Loucy (cell line): ENCODE measurements at regions not wholly inside any gene's neighbourhood (a gene's known extent, or its start where the extent isn't known, plus 50 kb on each side); places are given as distances from the start of the nearest gene placed in this dataset.

Experiments
- H2AFZ ChIP-seq: fragments of 200-600 bp; sonication (generic); 2 replicates; pipeline ENCODE4 v1.6.0; 2016; ENCODE audit warnings: antibody characterized with exemption, mild to moderate bottlenecking, low read length, moderate library complexity
- H3F3A ChIP-seq: fragments of 200-600 bp; 2 replicates; pipeline ENCODE4 v1.6.0; 2016; ENCODE audit warnings: antibody characterized with exemption, low read depth, mild to moderate bottlenecking
- H3K27me3 ChIP-seq: fragments of 200-600 bp; sonication (generic); 2 replicates; pipeline ENCODE4 v1.6.1; 2014; ENCODE audit warnings: low read length, mild to moderate bottlenecking; ENCODE audit not compliant: insufficient read depth, poor library complexity, severe bottlenecking
- H3K36me3 ChIP-seq: fragments of 200-600 bp; sonication (generic); 2 replicates; pipeline ENCODE4 v1.6.1; 2016; ENCODE audit warnings: low read length; ENCODE audit not compliant: insufficient read depth
- H3K4me1 ChIP-seq: fragments of 200-600 bp; sonication (generic); 2 replicates; pipeline ENCODE4 v1.5.1; 2014; ENCODE audit warnings: low read length, mild to moderate bottlenecking; ENCODE audit not compliant: insufficient read depth, poor library complexity, severe bottlenecking
- H3K4me2 ChIP-seq: fragments of 200-600 bp; sonication (generic); 2 replicates; pipeline ENCODE4 v1.6.0; 2014; ENCODE audit warnings: antibody characterized with exemption, low read length, low read depth, mild to moderate bottlenecking; ENCODE audit not compliant: poor library complexity, severe bottlenecking
- H3K4me3 ChIP-seq: fragments of 200-600 bp; sonication (generic); 2 replicates; pipeline ENCODE4 v1.5.1; 2014; ENCODE audit warnings: low read length, mild to moderate bottlenecking, mixed read lengths; ENCODE audit not compliant: poor library complexity, severe bottlenecking
- H3K79me2 ChIP-seq: fragments of 200-600 bp; sonication (generic); 2 replicates; pipeline ENCODE4 v1.6.1; 2014; ENCODE audit warnings: low read length; ENCODE audit not compliant: insufficient read depth
- H3K9ac ChIP-seq: fragments of 200-600 bp; sonication (generic); 2 replicates; pipeline ENCODE4 v1.6.0; 2014; ENCODE audit warnings: mild to moderate bottlenecking, low read depth, low read length, moderate library complexity; ENCODE audit not compliant: poor library complexity, severe bottlenecking
- H3K9me2 ChIP-seq: fragments of 200-600 bp; sonication (generic); replicated peaks from 2 replicates; pipeline ENCODE4 v1.6.1; 2016; ENCODE audit warnings: low read depth, low read length, mixed read lengths
- H3K9me3 ChIP-seq: fragments of 200-600 bp; sonication (generic); 2 replicates; pipeline ENCODE4 v1.6.1; 2014; ENCODE audit warnings: mild to moderate bottlenecking, antibody characterized with exemption, low read length, low read depth; ENCODE audit not compliant: insufficient read depth
- H4K20me1 ChIP-seq: fragments of 200-600 bp; sonication (generic); 2 replicates; pipeline ENCODE4 v1.6.0; 2014; ENCODE audit warnings: antibody characterized with exemption, low read length, mild to moderate bottlenecking; ENCODE audit not compliant: insufficient read depth, poor library complexity, severe bottlenecking
- EZH2phosphoT487 ChIP-seq: fragments of 200-600 bp; IDR thresholded peaks from 2 replicates; pipeline ENCODE4 v1.6.1; 2018; ENCODE audit warnings: antibody characterized with exemption, mild to moderate bottlenecking, moderate library complexity, borderline replicate concordance
- TF ChIP-seq, protein P1 (sequence below): fragments of 200-600 bp; sonication (generic); conservative IDR thresholded peaks from 2 replicates; pipeline ENCODE4 v1.5.1; 2014; ENCODE audit warnings: mild to moderate bottlenecking, antibody characterized with exemption, low read length

DNA sequence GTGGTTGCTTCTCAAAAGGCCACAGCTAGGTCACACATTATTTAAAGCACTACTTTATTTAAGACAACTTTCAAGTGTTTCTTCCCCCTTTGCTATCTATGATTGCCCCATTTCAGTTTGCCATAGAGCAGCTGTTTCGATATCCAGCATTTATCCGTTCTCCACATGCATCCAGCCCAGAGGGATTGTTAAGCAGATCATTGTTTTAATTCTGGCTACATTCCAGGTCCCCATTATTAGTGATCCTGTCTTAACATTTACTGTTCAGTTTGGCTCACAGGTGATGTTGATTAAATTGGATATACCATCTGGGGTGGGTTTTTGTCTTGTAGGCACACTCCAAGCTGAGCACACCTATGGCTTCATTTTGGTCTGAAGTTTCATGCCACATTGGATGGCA lies 638.7 kb downstream of the ZEB2 start:
- no peaks in the 10 kb centered on the region for H3F3A ChIP-seq
- H3K9ac ChIP-seq, result no peak overlapping the region
- no peaks in the 10 kb centered on the region for H4K20me1 ChIP-seq
- no peaks in the 10 kb centered on the region for H3K79me2 ChIP-seq
- H3K4me1 ChIP-seq, result no peaks in the 10 kb centered on the region
- no peaks in the 10 kb centered on the region for H3K9me3 ChIP-seq
- no peak overlapping the region for H2AFZ ChIP-seq
- no peak overlapping the region for H3K4me3 ChIP-seq
- H3K9me2 ChIP-seq, result no peaks in the 10 kb centered on the region
- TF ChIP-seq EZH2phosphoT487, result no peak
- TF ChIP-seq, protein P1, sequence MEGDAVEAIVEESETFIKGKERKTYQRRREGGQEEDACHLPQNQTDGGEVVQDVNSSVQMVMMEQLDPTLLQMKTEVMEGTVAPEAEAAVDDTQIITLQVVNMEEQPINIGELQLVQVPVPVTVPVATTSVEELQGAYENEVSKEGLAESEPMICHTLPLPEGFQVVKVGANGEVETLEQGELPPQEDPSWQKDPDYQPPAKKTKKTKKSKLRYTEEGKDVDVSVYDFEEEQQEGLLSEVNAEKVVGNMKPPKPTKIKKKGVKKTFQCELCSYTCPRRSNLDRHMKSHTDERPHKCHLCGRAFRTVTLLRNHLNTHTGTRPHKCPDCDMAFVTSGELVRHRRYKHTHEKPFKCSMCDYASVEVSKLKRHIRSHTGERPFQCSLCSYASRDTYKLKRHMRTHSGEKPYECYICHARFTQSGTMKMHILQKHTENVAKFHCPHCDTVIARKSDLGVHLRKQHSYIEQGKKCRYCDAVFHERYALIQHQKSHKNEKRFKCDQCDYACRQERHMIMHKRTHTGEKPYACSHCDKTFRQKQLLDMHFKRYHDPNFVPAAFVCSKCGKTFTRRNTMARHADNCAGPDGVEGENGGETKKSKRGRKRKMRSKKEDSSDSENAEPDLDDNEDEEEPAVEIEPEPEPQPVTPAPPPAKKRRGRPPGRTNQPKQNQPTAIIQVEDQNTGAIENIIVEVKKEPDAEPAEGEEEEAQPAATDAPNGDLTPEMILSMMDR, result no peak
- no peaks in the 10 kb centered on the region for H3K27me3 ChIP-seq
- no peak overlapping the region for H3K4me2 ChIP-seq
- no peaks in the 10 kb centered on the region for H3K36me3 ChIP-seq

DNA sequence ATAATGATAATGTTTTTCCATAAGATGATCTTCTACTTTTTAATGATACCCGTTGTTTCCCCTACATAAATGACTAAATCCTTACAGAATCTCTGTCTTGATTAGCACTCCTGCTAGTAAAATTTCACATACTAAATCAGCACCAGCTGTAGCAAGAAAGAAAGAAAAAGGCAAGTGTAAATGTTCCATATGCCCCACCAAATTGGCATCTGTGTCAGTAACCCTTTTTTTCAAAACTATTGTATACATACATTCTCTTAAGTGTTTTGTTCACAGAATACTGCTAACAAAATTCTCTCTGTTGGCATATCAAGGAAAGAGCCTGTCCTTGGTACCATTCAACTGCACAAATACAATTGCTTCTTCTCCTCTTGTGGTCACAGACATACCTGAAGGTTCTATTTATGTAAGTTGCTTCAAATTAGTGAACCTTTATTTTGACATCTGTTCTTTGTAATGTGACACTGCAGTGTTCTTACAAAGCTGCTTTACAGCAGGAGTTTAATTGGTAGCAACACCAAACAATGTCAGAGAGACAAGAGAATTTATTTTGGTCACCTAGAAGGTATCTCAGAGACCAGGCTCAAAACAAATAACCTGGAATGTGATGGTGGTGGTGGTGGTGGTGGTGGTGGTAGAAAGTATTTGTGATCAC lies 641.9 kb downstream of the ZEB2 start:
- Histone ChIP-seq H3K4me3 (no peak overlapping the region), H3K9me2 (no peaks in the 10 kb centered on the region), H3K4me2 (no peak overlapping the region), H3K4me1 (no peaks in the 10 kb centered on the region), H3K27me3 (no peaks in the 10 kb centered on the region), H4K20me1 (no peaks in the 10 kb centered on the region), H3K36me3 (no peaks in the 10 kb centered on the region), H3K9ac (no peak overlapping the region), H3K9me3 (no peaks in the 10 kb centered on the region), H3K79me2 (no peaks in the 10 kb centered on the region), H3F3A (no peaks in the 10 kb centered on the region), H2AFZ (no peak overlapping the region)
- TF ChIP-seq EZH2phosphoT487, result no peak
- TF ChIP-seq, protein P1, result no peak

DNA sequence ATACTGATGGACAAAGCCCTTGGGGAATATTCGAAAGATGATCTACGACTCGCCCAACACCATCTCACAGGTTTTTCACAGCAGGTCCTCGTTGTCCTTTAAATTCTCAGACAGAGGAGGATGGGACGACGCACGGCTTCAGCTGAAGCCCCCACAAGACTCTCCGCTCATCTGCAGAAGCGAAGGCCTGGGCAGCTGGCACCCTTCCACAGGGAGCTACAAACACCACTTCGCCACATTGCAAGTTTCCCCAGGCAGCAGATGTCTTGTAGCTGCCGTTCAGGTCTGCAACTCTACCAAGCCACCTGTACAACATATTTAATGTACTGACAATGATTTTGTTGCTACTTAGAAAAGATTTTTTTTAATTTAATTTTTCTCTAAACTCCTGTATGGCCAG lies 642.9 kb downstream of the ZEB2 start:
- H3K4me3 ChIP-seq, result no peak overlapping the region
- H3K9ac ChIP-seq, result no peak overlapping the region
- TF ChIP-seq, protein P1, result no peak
- TF ChIP-seq EZH2phosphoT487, result no peak
- H3F3A ChIP-seq, result no peaks in the 10 kb centered on the region
- H2AFZ ChIP-seq, result no peak overlapping the region
- H4K20me1 ChIP-seq, result no peaks in the 10 kb centered on the region
- H3K36me3 ChIP-seq, result no peaks in the 10 kb centered on the region
- H3K79me2 ChIP-seq, result no peaks in the 10 kb centered on the region
- H3K27me3 ChIP-seq, result no peaks in the 10 kb centered on the region
- no peaks in the 10 kb centered on the region for H3K9me2 ChIP-seq
- no peak overlapping the region for H3K4me2 ChIP-seq
- H3K9me3 ChIP-seq, result no peaks in the 10 kb centered on the region
- H3K4me1 ChIP-seq, result no peaks in the 10 kb centered on the region
